ENCODE measurements at regions not wholly inside any gene's neighbourhood (a gene's known extent, or its start where the extent isn't known, plus 50 kb on each side); places are given as distances from the start of the nearest gene placed in this dataset.

DNA sequence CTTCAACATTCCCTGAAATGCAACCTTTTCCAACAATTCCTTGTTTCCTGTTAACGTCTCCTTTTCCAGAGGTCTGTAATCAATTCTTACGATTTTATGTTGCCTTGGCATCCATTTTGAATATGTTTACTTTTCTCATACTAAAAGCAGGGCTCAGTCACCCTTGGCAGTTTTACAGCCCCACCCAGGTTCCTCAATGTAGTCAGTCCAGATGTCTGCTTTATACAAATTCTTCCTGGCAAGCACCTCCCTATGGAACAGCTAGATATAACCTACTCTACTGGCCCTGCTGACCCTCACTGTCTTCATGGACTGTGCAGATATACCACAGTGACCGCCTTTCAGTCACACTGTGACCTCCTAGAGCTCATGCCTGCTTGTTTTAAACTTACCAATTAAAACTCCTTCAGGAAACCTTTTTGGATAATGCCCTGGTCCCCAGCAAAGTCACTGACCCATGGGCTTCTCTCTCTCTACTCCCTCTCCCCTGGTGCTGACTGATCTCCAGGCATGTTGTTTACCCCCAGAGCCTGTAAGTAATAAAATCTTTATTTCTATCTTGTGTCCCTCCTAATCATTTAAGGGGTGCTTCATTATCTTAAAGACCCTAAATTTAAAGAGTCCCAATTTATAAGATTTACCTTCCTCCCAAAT, 147.1 kb upstream of the STEAP1 start:
- TF ChIP-seq, protein P1, sequence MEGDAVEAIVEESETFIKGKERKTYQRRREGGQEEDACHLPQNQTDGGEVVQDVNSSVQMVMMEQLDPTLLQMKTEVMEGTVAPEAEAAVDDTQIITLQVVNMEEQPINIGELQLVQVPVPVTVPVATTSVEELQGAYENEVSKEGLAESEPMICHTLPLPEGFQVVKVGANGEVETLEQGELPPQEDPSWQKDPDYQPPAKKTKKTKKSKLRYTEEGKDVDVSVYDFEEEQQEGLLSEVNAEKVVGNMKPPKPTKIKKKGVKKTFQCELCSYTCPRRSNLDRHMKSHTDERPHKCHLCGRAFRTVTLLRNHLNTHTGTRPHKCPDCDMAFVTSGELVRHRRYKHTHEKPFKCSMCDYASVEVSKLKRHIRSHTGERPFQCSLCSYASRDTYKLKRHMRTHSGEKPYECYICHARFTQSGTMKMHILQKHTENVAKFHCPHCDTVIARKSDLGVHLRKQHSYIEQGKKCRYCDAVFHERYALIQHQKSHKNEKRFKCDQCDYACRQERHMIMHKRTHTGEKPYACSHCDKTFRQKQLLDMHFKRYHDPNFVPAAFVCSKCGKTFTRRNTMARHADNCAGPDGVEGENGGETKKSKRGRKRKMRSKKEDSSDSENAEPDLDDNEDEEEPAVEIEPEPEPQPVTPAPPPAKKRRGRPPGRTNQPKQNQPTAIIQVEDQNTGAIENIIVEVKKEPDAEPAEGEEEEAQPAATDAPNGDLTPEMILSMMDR (IDR thresholded peaks at IDR 0.05; ENCODE audit: low read depth, low read length, missing control alignments) = no peak
- DNase-seq (ENCODE audit: low read depth) = no peak
- no peak overlapping the region for H3K4me3 ChIP-seq (ENCODE audit: low read depth, low read length)

DNA sequence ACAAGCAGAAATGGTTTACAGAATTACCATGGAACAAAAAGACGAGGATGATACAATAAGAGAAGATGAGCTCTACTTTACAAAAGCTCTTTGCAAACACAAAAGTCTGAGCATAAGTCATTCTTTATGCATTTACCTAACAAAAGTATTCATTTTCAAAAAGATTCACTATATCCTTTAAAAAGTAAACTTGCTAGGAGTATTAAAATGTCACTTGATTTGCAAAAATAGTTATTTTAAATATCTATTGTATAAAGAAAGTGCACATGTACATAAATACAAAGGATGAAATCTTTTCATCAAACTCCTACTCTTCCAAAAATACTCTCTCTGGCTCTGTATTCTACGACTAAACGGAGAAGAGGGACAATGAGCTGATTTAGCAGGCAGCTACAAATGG, 146.4 kb upstream of the STEAP1 start:
- no peak overlapping the region for H3K4me3 ChIP-seq (ENCODE audit: low read depth, low read length)
- DNase-seq (ENCODE audit: low read depth) = no peak
- TF ChIP-seq, protein P1 (IDR thresholded peaks at IDR 0.05; ENCODE audit: low read depth, low read length, missing control alignments) = no peak

DNA sequence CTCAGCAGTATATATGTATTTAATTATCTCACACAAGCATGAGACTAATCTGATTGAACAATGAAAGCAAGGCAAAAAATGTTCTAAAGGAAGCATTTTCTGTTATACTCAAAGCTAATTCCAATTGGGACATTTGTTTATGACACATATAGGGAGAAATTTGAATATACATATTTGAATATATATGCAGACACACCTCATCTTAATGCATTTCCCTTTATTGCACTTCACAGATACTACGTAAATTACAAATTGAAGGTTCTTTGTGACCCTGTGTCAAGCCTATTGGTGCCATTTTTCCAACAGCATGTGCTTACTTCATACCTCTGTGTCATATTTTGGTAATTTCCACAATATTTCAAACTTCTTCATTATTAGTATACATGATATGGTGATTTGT, 132.1 kb upstream of the STEAP1 start:
- TF ChIP-seq, protein P1 (IDR thresholded peaks at IDR 0.05; ENCODE audit: low read depth, low read length, missing control alignments) = no peak
- DNase-seq (ENCODE audit: low read depth) = no peak
- no peak overlapping the region for H3K4me3 ChIP-seq (ENCODE audit: low read depth, low read length)

DNA sequence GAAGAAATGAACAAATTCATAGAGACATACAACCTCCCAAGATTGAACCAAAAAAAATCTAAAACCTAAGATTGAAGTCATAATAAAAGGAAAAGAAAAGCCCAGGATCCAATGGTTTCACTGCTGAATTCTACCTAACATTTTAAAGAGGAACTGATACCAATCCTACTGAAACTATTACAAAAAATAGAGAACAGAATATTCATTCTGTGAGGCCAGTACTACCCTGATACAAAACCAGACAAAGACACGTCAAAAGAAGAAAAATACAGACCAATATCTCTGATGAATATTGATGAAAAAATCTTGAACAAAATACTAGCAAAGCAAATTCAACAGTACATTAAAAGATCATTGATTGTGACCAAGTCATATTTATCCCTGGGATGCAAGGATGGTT, 128.5 kb upstream of the STEAP1 start:
- TF ChIP-seq, protein P1 (IDR thresholded peaks at IDR 0.05; ENCODE audit: low read depth, low read length, missing control alignments) = no peak
- H3K4me3 ChIP-seq (ENCODE audit: low read depth, low read length) = no peak overlapping the region
- DNase-seq (ENCODE audit: low read depth) = no peak

DNA sequence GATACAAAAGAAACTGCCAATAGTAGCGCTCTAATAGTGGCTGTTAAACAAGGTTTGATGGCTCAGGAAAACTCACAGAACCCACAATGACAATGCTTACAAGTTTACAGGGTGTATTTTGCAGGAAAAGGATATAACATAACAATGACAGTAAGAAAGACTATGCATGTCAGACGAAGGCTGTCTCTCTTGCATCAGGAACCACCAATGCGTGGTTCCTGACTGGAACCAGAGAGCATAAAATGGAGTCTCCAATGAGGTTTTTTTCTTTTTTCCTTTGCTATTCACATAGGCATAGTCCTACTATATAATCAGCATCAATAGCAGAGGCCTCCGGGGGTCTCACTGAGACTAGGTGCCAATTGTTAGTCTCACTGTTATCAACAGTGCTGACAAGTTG, 120.4 kb upstream of the STEAP1 start:
- TF ChIP-seq, protein P1 (IDR thresholded peaks at IDR 0.05; ENCODE audit: low read depth, low read length, missing control alignments) = no peak
- no peak for DNase-seq (ENCODE audit: low read depth)
- no peak overlapping the region for H3K4me3 ChIP-seq (ENCODE audit: low read depth, low read length)

DNA sequence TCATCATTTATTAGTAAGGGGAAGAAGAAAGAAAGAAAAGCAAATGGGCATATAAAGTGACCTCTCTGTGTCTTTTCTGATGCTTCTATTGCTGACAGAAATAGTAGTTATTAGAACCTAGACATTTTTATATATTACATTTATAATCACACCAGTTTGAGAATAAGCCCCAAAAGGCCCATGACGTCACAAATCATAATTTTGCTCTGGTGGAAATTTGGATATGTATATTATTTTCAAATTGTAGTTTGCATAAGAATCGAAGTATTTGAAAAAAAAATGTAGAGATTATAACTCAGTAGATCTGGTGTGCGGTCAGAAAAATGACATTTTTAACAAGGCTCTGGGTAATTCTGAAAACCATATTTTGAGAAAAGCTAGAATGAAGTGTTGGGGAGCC, 101.2 kb upstream of the STEAP1 start:
- no peak for DNase-seq (ENCODE audit: low read depth)
- TF ChIP-seq, protein P1 (IDR thresholded peaks at IDR 0.05; ENCODE audit: low read depth, low read length, missing control alignments) = no peak
- H3K4me3 ChIP-seq (ENCODE audit: low read depth, low read length) = no peak overlapping the region

DNA sequence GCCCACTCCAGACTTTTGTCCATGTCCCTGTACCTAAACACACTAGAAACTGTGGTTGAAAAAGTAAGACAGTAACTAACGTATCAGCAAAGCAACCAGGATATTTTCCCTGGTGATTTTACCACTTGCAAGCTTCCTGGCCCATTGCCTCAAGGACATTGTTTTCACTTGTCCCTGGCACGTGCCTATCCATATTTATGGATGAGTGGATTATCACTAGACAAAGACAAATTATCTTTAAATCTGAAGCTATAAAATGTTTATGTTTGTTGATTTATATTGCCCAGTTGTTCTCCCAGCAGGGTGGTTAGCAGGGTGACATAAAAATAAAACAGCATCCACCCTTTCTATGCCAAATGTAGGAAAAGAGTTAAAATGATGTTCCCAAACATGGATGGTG, 93.2 kb upstream of the STEAP1 start:
- H3K4me3 ChIP-seq (ENCODE audit: low read depth, low read length) = no peak overlapping the region
- DNase-seq (ENCODE audit: low read depth) = no peak
- TF ChIP-seq, protein P1 (IDR thresholded peaks at IDR 0.05; ENCODE audit: low read depth, low read length, missing control alignments) = no peak

Data from GM12864 (cell line).